ENCODE measurements at regions not wholly inside any gene's neighbourhood (a gene's known extent, or its start where the extent isn't known, plus 50 kb on each side); places are given as distances from the start of the nearest gene placed in this dataset.

- TF ChIP-seq, protein P1, sequence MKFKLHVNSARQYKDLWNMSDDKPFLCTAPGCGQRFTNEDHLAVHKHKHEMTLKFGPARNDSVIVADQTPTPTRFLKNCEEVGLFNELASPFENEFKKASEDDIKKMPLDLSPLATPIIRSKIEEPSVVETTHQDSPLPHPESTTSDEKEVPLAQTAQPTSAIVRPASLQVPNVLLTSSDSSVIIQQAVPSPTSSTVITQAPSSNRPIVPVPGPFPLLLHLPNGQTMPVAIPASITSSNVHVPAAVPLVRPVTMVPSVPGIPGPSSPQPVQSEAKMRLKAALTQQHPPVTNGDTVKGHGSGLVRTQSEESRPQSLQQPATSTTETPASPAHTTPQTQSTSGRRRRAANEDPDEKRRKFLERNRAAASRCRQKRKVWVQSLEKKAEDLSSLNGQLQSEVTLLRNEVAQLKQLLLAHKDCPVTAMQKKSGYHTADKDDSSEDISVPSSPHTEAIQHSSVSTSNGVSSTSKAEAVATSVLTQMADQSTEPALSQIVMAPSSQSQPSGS (IDR thresholded peaks at IDR 0.05; ENCODE audit: low read length): no peak
- TF ChIP-seq CTBP2 (IDR thresholded peaks at IDR 0.05; ENCODE audit: borderline replicate concordance, insufficient read depth, insufficient read length, low read length) (no peak), POLR2A (IDR thresholded peaks at IDR 0.05; ENCODE audit: control extremely low read depth in 1 of 2, low read depth in 2 of 2, low read length in 2 of 2) (no peak), TAF7 (optimal IDR thresholded peaks at IDR 0.05; ENCODE audit: borderline replicate concordance, low read depth, low read length) (no peak), BACH1 (IDR thresholded peaks at IDR 0.05; ENCODE audit: low read length) (no peak)
Observed at GRCh38 chr7:52940481-52940880, 95.0 kb upstream of the POM121L12 start (continued).

All from H1 (cell line).